Frontal cortex (tissue), 3 donors: ENCODE measurements at regions not wholly inside any gene's neighbourhood (a gene's known extent, or its start where the extent isn't known, plus 50 kb on each side); places are given as distances from the start of the nearest gene placed in this dataset.

ENCODE experiments used
- DNase-seq, 2 donors: peaks; one replicate each; pipeline ENCODE4 v3.0.0; 2012; ENCODE audit warnings: low spot score in 2 of 2
- FAIRE-seq: peaks from 2 replicates; lab custom pipeline; 2012; peaks lifted over from hg19 to GRCh38; lab: Jason Lieb, UNC
- donor health status: control.
- donor health status: control.
- donor health status: control.

DNA sequence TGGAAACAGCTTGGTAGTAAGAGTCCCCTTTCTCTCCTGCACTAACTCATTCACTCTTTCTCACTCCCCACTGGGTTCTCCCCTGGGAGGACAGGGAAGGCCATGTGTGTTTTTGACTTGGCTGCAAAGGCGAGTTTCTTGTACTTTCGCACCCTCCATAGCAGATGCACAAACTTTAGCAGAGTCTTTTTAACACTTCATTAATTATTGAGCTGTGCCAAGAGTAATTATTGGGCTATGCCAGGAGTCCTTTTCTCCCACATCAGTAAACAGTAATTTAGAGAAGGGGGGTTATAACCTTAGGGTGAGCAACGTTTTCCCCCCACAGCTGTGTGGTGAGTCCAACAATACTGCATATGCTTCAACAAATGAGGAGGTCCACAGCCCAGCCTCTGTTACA lies 224.4 kb upstream of the ATP11B start:
- no peak for FAIRE-seq
- DNase-seq = no peak

DNA sequence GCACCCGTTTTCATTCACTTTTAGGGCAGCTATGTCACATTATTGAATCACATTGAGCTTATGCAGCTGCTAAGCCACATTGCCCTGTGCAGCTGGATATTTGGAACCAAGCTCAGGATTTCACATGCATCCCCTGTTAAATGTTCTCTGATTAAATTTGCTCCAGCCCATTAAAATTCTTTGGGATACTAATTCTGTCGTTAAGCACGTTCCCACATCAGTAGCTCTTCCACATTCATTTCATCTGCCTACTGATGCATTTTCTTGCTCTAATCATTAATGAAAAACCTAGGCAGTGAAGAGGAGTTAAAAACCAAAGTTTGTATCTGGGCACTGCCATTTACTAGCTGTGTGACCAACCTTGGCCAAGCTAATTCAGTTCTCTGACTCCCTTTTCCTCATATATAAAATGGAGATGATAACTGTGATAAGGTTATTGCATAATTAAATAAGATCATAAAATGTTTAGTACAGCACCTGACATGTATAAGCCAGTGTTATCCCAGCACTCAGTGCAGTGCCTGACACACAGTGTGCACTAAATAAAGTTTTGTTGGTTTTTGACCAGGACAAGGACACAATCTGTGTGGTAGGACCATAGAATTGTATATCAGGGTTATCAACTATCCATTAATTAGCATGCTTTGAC lies 222.2 kb upstream of the ATP11B start:
- DNase-seq (no peak), FAIRE-seq (no peak)

DNA sequence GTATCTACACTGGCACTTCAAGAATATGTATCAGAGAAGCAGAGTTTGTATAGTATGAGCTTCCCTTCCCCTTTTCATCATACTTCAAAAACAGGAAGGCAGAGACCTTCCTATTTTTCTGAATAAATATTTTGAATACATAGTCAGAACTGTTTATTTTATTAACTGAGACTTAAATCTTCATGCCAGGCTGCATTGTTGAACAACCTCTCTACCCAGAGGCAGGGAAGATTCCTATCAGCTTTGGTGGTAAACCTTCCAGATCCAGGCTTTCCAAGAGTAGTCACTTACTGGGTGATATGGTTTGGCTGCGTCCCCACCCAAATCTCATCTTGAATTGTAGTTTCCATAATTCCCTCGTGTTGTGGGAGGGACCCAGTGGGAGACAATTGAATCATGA lies 217.4 kb upstream of the ATP11B start:
- DNase-seq = no peak
- FAIRE-seq = no peak

DNA sequence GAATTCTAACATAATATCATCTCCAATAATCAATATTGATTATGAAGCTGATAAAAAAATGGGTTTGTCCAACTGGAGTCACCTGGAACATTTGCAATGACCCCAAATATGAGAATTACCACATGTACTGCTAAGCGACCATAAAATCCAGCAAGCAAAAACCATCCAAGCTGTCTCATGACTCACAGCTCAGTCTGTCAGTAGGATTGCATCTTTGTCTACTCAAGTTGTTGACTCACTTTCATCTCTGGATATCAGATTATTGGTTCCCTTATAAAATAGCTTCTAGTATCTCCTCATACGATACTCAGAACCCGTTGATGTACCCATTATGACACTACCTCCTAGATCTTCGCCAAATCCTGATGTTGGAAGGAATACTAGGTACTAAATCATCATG lies 209.8 kb upstream of the ATP11B start:
- FAIRE-seq (no peak), DNase-seq (no peak)

DNA sequence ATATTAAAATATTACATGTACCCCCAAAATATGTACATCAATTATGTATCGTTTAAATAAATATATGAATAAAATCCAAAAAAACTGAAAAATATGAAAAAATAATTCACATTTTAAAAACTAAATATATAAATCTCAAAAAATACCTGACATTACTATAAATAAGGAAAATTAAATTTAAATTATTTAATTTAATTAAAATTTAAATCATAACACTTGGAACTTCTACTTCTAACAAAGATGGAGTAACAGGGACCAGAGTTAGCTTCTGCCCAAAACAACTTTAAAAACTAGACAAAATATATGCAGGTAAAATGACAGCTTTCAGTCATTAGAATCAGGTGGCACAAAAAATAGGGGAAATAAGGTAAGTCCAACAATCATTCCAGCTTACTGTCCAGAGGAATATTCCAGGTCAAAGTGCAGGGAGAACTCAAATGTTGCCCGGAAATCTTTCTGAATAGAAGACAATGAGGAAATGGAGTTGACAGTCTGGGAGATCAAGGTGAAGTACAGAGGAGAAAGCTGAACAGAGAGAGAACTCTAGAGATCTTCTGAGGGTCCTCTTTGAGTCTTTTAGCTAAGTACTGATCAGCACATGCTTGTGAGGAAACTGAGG lies 207.7 kb upstream of the ATP11B start:
- DNase-seq (no peak), FAIRE-seq (peak; percentile 96)

DNA sequence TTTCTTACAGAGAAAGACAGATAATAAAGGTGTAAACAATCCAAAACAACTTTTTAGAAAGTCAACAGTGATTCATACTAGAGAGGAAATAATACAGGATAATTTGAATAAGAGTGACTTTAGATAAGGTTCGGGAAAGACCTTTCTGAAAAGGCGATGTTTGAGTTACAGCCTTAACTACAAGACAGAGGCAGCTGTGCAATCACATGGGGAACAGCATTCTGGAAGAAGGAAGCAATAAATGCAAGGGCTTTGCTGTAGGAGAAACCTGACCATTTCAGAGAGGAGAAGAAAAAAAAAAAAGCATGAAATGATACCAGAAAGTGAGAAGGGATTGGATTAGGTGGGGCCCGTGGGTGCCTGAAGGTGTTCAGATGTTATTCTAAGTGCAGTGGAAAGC lies 200.6 kb upstream of the ATP11B start:
- DNase-seq (no peak), FAIRE-seq (no peak)

DNA sequence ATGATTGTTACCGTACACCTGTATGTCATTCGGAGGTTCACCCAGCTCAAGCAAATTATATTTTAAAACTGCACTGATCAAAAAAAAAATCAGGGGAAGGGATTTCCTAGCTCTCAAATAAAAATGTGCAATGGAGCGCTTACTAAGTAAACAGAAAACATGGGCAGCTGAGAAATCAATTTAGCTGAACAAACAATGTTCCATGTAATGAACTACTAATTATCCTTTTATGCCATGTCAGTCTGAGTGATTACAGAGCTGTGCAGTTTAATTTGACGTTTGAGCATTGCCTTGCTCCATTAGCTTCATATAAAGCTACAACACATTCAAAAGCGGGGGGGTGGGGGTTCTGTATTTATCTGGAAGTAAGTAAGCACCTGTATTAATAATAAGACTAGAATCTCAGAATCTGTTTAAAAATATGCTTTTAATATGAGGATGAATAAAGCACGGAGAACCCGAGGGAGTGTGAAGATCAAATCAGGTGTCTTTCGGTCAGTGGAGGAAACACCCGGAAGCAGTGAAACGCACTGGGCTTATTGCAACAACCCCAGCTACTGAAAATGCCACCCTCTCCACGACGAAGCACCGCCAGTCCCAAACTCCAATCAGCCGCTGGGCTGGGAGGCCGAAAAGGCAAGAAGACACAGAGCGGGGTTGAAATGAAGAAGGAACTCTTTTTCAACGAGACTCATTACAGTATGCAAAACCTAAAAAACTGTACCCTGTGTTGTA lies 196.5 kb upstream of the ATP11B start:
- FAIRE-seq (no peak), DNase-seq (no peak)

DNA sequence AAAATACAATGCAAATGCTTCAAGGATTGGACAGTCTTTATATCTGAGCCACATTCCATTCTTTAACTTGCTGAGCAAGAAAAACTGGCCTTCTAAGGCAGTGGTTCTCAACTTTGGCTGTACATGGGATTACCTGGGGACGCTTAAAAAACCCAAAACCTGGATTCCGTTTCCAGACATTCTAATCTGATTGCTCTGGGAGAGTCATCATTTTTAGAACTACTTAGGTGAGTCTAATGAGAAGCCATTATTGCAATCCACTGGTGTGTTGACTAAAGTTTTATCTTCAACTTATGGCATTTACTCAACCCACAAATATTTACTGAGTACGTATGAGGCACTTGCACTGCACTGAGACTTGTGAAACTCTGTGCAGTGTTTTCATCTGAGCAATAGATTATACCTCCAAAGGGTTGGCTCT lies 195.7 kb upstream of the ATP11B start:
- no peak for DNase-seq
- no peak for FAIRE-seq

DNA sequence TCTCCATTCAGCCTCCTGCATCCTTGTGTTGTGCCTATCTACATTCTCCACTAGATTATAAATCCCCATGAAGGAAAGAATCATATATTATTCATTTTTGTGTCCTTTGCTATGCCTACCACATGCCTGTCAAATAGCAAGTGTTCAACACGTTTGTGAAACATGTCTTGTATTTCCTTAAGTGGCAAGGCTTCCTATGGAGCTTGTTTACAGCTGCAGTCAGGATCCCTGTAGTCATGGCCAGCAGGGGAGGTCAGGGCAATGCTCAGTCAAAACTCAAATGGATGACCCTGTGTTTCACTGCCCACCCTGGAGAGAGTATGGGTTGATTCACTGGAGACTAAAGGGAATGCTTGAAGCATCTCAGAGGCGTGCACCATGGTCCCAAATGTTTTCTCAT lies 191.7 kb upstream of the ATP11B start:
- FAIRE-seq (no peak), DNase-seq (no peak)

DNA sequence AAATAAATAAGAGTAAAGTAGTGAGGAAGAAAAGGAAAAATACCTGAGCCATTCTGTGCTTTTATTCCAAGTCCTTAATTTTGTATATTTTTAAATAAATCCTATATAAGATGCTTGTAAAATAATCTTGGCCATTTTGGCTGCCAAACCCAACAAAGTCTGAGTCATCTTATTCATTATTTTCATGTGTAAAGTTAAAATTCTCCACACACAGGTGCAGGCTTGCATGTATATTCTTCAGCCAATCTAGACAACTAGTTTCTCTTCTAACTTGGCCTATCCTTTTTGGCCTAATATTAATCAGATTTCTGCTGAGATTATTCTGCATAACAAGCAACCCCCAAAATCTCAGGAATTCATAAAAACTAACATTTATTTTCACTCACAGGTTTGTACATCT lies 189.8 kb upstream of the ATP11B start:
- DNase-seq (no peak), FAIRE-seq (no peak)

DNA sequence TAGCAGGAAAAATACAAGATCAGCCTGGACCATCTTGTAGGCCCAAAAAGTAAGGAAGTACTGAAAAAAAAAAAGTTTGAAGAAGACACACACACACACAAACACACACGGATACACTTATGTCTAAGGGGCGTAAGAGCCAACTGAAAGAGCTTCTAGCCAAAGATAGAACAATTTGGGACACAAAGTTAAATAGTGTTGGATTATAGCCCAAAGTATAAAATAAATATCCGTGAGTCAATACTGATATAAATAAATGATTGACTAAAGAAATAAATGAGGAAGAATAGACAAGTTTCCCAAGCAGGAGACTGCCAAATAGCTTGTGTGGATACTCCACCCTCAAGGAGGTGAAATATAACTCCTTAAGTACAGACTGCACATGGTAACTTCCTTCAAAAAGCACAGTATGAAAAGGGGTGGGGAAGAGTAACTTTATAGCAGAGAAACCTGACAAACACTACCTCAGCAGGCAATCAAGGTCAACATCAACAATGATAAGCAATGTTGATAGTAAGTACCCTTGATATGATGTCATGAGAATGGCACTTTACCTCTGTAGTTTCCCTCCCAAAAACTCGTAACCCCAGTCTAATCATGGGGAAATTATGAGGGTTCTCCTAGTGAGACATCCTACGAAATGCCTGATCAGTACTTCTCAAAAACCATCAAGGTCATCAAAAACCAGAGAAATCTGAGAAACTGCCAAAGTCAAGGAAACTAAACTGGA lies 187.3 kb upstream of the ATP11B start:
- FAIRE-seq (no peak), DNase-seq (no peak)

DNA sequence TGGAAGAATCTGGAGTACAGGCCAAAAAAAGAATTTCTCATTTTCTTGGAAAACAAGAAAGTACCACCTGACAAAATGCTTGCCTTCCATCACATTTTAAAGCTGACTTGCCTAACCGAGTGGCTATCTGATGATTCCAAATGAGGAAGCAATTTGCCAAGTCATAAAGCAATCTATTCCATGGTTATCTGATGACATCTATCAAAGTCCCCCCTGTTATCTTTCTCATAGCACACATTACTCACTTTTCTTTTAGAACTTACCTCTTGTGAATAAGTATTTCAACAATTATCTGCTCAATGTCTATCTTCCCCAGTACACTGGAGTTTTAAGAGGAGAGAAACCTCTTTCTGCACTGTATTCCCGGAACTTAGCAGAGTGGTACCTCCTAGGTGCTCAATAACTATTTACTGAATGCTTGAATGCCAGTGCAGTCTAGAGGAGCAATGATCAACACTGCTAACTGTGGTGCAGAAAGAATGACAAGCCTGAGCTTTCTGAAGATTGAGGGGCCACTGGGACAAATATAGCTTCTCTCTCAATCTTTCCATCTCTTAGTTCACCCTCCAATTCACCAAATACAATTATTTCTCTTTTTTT lies 186.3 kb upstream of the ATP11B start:
- DNase-seq = no peak

DNA sequence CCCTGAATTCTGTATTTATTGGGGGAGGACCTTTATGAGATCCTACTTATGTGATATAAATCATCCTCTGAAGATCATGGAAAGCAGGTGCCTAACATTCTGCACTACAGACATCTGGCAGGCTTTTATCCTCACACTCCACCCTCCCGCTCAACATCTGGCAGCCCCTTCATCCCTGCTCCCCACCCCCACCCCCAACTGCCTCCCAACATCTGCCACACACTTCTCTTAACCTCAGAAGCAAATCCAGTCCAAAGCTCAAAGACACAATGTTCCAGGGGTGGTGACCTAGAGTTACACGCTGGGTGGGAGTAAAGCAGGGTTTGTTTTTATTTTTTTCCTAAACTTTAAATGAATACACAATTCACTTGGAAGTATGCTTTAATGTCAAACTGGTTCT lies 184.5 kb upstream of the ATP11B start:
- no peak for FAIRE-seq
- no peak for DNase-seq

More for the DNA sequence above, 186.3 kb upstream of the ATP11B start:
- FAIRE-seq = no peak

DNA sequence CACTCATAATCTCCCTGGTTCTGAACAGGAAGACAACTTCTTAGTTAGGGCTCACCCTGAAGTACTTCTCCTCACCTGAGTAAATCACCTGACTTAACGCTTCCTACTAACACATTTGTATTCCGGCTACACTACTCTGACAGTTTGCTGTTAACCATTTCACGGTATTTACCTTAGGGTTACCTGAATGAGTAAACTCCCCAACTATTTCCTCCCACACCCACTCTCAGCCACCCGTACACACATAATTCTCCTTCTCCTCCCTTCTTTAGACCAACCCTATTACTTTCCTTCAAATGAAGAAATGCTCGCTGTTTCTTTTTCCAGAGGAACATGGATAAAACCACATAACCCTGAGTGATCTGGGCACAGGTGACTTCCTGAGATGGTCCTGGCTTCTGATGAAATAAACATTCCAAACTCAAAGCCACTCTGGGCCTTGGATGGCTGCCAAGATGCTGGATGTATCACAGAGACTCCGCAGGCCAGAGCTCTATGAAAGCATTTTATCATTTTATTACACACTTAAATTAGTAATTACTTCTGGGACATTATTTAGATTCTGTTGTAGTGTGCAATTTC lies 183.6 kb upstream of the ATP11B start:
- no peak for DNase-seq

DNA sequence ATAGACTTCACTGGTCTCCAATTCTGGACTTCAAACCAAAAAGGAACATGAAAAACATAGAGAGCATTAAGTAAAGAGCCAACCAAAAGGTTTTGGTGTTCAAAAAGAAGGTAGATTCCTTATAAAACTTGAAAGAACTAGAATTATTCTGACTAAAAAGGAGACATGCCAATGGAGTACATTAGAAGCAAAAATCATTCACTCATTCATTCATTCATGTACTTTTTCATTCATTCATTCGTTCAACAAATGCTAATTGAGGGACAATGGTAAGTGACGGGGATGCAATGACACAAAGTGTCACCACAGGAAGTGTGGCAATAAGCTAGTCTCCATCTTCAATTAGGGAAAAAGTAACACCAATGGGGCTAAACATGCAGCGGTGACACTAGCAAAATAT lies 181.0 kb upstream of the ATP11B start:
- no peak for FAIRE-seq
- DNase-seq = no peak

More for the DNA sequence above, 183.6 kb upstream of the ATP11B start:
- FAIRE-seq = no peak

DNA sequence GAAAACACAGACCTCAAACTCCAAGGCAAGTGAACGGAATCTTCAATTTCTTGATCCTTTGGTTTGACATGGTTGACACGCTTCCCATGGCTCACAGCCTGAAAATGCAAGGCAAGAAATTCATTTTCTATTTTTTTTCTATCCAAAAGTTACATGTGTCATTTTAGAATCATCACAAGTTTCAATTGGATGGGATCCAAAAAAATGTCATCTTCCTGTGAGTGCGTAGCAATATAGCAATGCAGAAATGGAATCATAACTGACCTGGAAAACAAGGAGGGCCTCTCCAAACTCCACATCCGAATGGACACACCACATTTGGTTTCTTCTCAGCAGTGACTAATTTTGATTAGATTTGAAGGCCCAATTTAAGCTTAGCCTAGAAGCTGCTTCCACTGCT lies 175.8 kb upstream of the ATP11B start:
- no peak for DNase-seq
- FAIRE-seq = no peak

DNA sequence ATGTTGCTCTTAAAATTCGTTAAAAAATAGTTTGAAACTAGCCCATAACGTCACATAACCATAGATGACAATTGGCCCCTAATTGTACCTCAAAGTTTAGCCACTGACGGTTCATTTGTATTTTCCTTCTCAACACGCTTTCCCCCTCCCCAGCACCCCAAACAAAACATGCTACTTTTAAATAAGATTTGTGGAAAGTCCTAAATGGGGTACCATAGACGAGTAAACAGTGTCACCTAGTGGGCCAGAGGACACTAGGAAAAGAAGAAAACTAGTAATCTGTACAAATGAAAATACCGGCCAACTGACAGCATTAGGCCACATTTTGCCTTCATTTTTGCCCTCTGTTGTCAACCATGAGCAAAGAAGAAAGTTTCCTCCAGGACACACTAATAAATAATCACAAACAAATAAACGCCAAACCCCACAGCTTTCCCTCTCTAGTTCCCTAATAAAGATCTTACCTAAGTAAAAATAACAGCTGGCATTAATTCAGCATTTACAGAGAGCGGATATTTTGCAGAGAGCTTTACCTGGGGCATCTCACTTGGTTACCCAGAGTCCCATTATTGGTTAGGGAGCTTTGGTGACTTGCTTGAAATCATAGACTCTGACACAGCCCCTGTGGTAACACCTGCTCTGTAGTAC lies 175.1 kb upstream of the ATP11B start:
- DNase-seq = peak in 1 of 2 donors; percentile 1
- no peak for FAIRE-seq

DNA sequence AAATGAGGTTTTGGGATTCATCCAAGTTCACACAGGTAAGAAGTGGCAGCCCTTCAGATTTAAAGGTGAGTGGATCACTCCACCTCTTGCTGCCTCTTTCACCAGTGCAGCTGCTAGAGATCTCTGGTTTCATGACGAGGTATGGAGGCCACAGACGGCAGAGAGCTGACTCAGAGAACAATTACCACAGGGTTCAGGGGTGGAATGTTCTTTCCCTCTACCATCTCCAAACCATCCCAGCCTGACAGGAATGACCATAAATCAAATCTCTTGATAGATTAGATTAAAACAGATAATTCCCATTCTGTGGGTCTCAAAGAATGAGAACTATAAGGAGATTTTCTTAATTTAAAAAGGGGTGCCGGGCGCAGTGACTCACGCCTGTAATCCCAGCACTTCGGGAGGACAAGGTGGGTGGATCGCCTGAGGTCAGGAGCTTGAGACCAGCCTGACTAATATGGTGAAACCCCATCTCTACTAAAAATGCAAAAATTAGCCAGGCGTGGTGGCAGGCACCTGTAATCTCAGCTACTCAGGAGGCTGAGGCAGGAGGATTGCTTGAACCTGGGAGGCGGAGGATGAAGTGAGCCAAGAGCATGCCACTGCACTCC lies 174.2 kb upstream of the ATP11B start:
- DNase-seq = no peak

More for the DNA sequence above, 174.2 kb upstream of the ATP11B start:
- no peak for FAIRE-seq
